Stomach (tissue), 4 donors: ENCODE measurements at regions not wholly inside any gene's neighbourhood (a gene's known extent, or its start where the extent isn't known, plus 50 kb on each side); places are given as distances from the start of the nearest gene placed in this dataset.

Experiments used
- CTCF ChIP-seq, 7 experiments: fragments of 450-650 bp in 4 of 7; fragments of 200-600 bp in 3 of 7; sonication (generic) in 3 of 7; IDR thresholded peaks; one replicate each; pipeline ENCODE4 v1.5.1; 2016 to 2019; ENCODE audit warnings: antibody characterized with exemption in 7 of 7, control low read depth in 2 of 7, mild to moderate bottlenecking in 1 of 7
- POLR2A ChIP-seq, 4 donors: fragments of 450-650 bp; IDR thresholded peaks; one replicate each; pipeline ENCODE4 v1.6.1; 2016; ENCODE audit warnings: antibody characterized with exemption in 4 of 4, control low read depth in 2 of 4, mild to moderate bottlenecking in 1 of 4, moderate library complexity in 1 of 4

GRCh38 chr2:453132-453531 is 165.2 kb upstream of the ALKAL2 start:
- TF ChIP-seq CTCF (IDR thresholded peaks at IDR 0.05) (no peak), POLR2A (IDR thresholded peaks at IDR 0.05) (no peak)
